ENCODE measurements at regions not wholly inside any gene's neighbourhood (a gene's known extent, or its start where the extent isn't known, plus 50 kb on each side); places are given as distances from the start of the nearest gene placed in this dataset.

GRCh38 chr2:187718092-187718491, 163.9 kb upstream of the TFPI start:
- H3K4me1 ChIP-seq: no peaks in the 10 kb centered on the region
- no peak for TF ChIP-seq CTCF (IDR thresholded peaks at IDR 0.05)
- ATAC-seq (no peak), DNase-seq (no peak)
- H3K36me3 ChIP-seq: no peaks in the 10 kb centered on the region
- H3K27me3 ChIP-seq: no peaks in the 10 kb centered on the region
- no peaks in the 10 kb centered on the region for H3K9me3 ChIP-seq
- H3K4me3 ChIP-seq: no peak overlapping the region
- no peak overlapping the region for H3K27ac ChIP-seq
- intact Hi-C loops (cut with DNase I): no loop called here

GRCh38 chr2:187719510-187719909, 165.3 kb upstream of the TFPI start:
- intact Hi-C loops (cut with DNase I): no loop called here
- no peak for ATAC-seq
- H3K27ac ChIP-seq: no peak overlapping the region
- no peaks in the 10 kb centered on the region for H3K9me3 ChIP-seq
- TF ChIP-seq CTCF (IDR thresholded peaks at IDR 0.05): no peak
- H3K4me1 ChIP-seq: no peaks in the 10 kb centered on the region
- H3K36me3 ChIP-seq: no peaks in the 10 kb centered on the region
- no peaks in the 10 kb centered on the region for H3K27me3 ChIP-seq
- H3K4me3 ChIP-seq: no peak overlapping the region
- DNase-seq: no peak

- intact Hi-C loops (cut with DNase I): no loop called here
Observed at GRCh38 chr2:187748958-187749357, 194.7 kb upstream of the TFPI start.

GRCh38 chr2:187749804-187750431, 195.7 kb upstream of the TFPI start:
- intact Hi-C loops (cut with DNase I): no loop called here
- H3K9me3 ChIP-seq: no peaks in the 10 kb centered on the region
- H3K4me3 ChIP-seq: no peak overlapping the region
- H3K27me3 ChIP-seq: no peaks in the 10 kb centered on the region
- no peak for TF ChIP-seq CTCF (IDR thresholded peaks at IDR 0.05)
- peak; percentile 45 for ATAC-seq
- no peak for DNase-seq
- H3K27ac ChIP-seq: no peak overlapping the region
- H3K36me3 ChIP-seq: no peaks in the 10 kb centered on the region
- no peaks in the 10 kb centered on the region for H3K4me1 ChIP-seq

More at GRCh38 chr2:187748958-187749357, 194.7 kb upstream of the TFPI start:
- H3K4me1 ChIP-seq: no peaks in the 10 kb centered on the region
- DNase-seq (no peak), ATAC-seq (peak; percentile 48)
- no peaks in the 10 kb centered on the region for H3K27me3 ChIP-seq
- H3K9me3 ChIP-seq: no peaks in the 10 kb centered on the region
- no peak overlapping the region for H3K27ac ChIP-seq
- no peak overlapping the region for H3K4me3 ChIP-seq
- H3K36me3 ChIP-seq: no peaks in the 10 kb centered on the region
- TF ChIP-seq CTCF (IDR thresholded peaks at IDR 0.05): no peak

- no peak for ATAC-seq
- no peak for TF ChIP-seq CTCF (IDR thresholded peaks at IDR 0.05)
Observed at GRCh38 chr2:187768995-187769394, 214.8 kb upstream of the TFPI start.

GRCh38 chr2:187769437-187769836, 215.2 kb upstream of the TFPI start:
- Histone ChIP-seq H3K4me3 (no peak overlapping the region), H3K4me1 (no peaks in the 10 kb centered on the region), H3K9me3 (no peaks in the 10 kb centered on the region), H3K27me3 (no peaks in the 10 kb centered on the region), H3K27ac (no peak overlapping the region), H3K36me3 (no peaks in the 10 kb centered on the region)
- ATAC-seq: no peak
- intact Hi-C loops (cut with DNase I): no loop called here
- no peak for TF ChIP-seq CTCF (IDR thresholded peaks at IDR 0.05)
- DNase-seq: no peak

More at GRCh38 chr2:187768995-187769394, 214.8 kb upstream of the TFPI start:
- Histone ChIP-seq H3K4me1 (no peaks in the 10 kb centered on the region), H3K27me3 (no peaks in the 10 kb centered on the region), H3K27ac (no peak overlapping the region), H3K9me3 (no peaks in the 10 kb centered on the region), H3K36me3 (no peaks in the 10 kb centered on the region), H3K4me3 (no peak overlapping the region)
- intact Hi-C loops (cut with DNase I): no loop called here
- DNase-seq: no peak
